H1 (cell line): ENCODE measurements at regions not wholly inside any gene's neighbourhood (a gene's known extent, or its start where the extent isn't known, plus 50 kb on each side); places are given as distances from the start of the nearest gene placed in this dataset.

Experiments
- CTCF ChIA-PET: fragments of 300-600 bp; sonication (Branson Sonifier 250); formaldehyde crosslinking; loops from one replicate; lab custom pipeline; 2021; ENCODE audit not compliant: partially characterized antibody; lab: Charles Lee
- POLR2A ChIA-PET: fragments of 300-600 bp; sonication (Branson Sonifier 250); formaldehyde crosslinking; loops from one replicate; lab custom pipeline; 2021; ENCODE audit warnings: inconsistent platforms; ENCODE audit not compliant: partially characterized antibody; lab: Charles Lee
- DNase-seq, 2 experiments: peaks; one replicate each; pipeline versions ENCODE4 v3.0.0 to v3.0.0-alpha.2; 2010 to 2022; ENCODE audit warnings: low spot score in 2 of 2, low read depth in 1 of 2, mixed read lengths in 1 of 2
- FAIRE-seq: peaks from 2 replicates; lab custom pipeline; 2011; peaks lifted over from hg19 to GRCh38; lab: Jason Lieb, UNC
- H2AFZ ChIP-seq: 2 replicates; pipeline ENCODE4 v1.8.1; 2012; ENCODE audit warnings: low read length, inconsistent platforms
- H2AK5ac ChIP-seq: 2 replicates; pipeline ENCODE4 v1.6.1; 2013; ENCODE audit warnings: low read depth, low read length
- H2BK120ac ChIP-seq: replicated peaks from 2 replicates; pipeline ENCODE3; 2013; ENCODE audit warnings: low read depth, low read length, inconsistent platforms
- H2BK12ac ChIP-seq: 2 replicates; pipeline ENCODE4 v1.6.1; 2013; ENCODE audit warnings: low read depth, low read length
- H2BK15ac ChIP-seq: 2 replicates; pipeline ENCODE4 v1.6.1; 2013; ENCODE audit warnings: low read length
- H2BK20ac ChIP-seq: 2 replicates; pipeline ENCODE4 v1.6.1; 2013; ENCODE audit warnings: low read length
- H2BK5ac ChIP-seq: 2 replicates; pipeline ENCODE4 v1.6.1; 2013; ENCODE audit warnings: low read depth, low read length
- H3K14ac ChIP-seq: 2 replicates; pipeline ENCODE4 v1.6.1; 2013; ENCODE audit warnings: inconsistent platforms; ENCODE audit not compliant: insufficient read length
- H3K18ac ChIP-seq: 2 replicates; pipeline ENCODE4 v1.6.1; 2013; ENCODE audit warnings: low read length; ENCODE audit errors: extremely low read depth
- H3K23ac ChIP-seq: 2 replicates; pipeline ENCODE4 v1.6.1; 2013; ENCODE audit warnings: inconsistent platforms; ENCODE audit not compliant: insufficient read length
- H3K23me2 ChIP-seq: 2 replicates; pipeline ENCODE4 v1.6.1; 2013; ENCODE audit warnings: low read depth, low read length
- H3K27ac ChIP-seq: 2 replicates; pipeline ENCODE4 v1.6.1; 2011; ENCODE audit warnings: low read depth, low read length, inconsistent platforms
- H3K27me3 ChIP-seq, 4 experiments: replicated peaks in 1 of 4; 1 replicate in 1 of 4; 2 replicates in 3 of 4; pipeline versions ENCODE4 v1.6.1 to v1.8.1; 2011 to 2013; ENCODE audit warnings: low read length in 3 of 4, mild to moderate bottlenecking in 3 of 4, inconsistent platforms in 2 of 4, mixed read lengths in 2 of 4, moderate library complexity in 1 of 4; ENCODE audit not compliant: control insufficient read depth in 3 of 4, insufficient read depth in 3 of 4; ENCODE audit errors: extremely low read depth in 1 of 4
- H3K36me3 ChIP-seq, 4 experiments: 2 replicates each; pipeline versions ENCODE4 v1.6.1 to v1.8.1; 2011 to 2013; ENCODE audit warnings: mild to moderate bottlenecking in 4 of 4, low read length in 3 of 4, moderate library complexity in 2 of 4, control low read depth in 1 of 4, inconsistent platforms in 1 of 4; ENCODE audit not compliant: insufficient read depth in 4 of 4, control insufficient read depth in 2 of 4
- H3K4ac ChIP-seq: replicated peaks from 2 replicates; pipeline ENCODE3; 2013; ENCODE audit warnings: low read length, low read depth, mixed read lengths, inconsistent platforms; ENCODE audit not compliant: insufficient read length
- H3K4me1 ChIP-seq, 4 experiments: replicated peaks in 1 of 4; 1 replicate in 1 of 4; 2 replicates in 3 of 4; pipeline versions ENCODE4 v1.6.1 to v1.8.1; 2011 to 2013; ENCODE audit warnings: low read length in 3 of 4, inconsistent platforms in 2 of 4, mixed read lengths in 1 of 4; ENCODE audit not compliant: insufficient read depth in 4 of 4, control insufficient read depth in 3 of 4
- H3K4me2 ChIP-seq, 2 experiments: 2 replicates each; pipeline versions ENCODE4 v1.6.1 to v1.8.1; 2011 to 2013; ENCODE audit warnings: low read depth in 2 of 2, low read length in 2 of 2, control low read depth in 1 of 2, inconsistent platforms in 1 of 2, mild to moderate bottlenecking in 1 of 2; ENCODE audit not compliant: insufficient read depth in 1 of 2
- H3K4me3 ChIP-seq, 4 experiments: fragments of 200-600, 300-600 bp in 1 of 4; sonication (generic), shearing (Covaris generic), sonication (Bioruptor Twin) in 1 of 4; 2 replicates each; pipeline versions ENCODE4 v1.5.1 to v1.8.1; 2011 to 2016; ENCODE audit warnings: low read length in 4 of 4, low read depth in 3 of 4, control low read depth in 2 of 4, inconsistent platforms in 2 of 4, mild to moderate bottlenecking in 2 of 4, mixed read lengths in 1 of 4, moderate library complexity in 1 of 4; ENCODE audit not compliant: insufficient read depth in 2 of 4; ENCODE audit errors: extremely low read depth in 1 of 4
- H3K56ac ChIP-seq: replicated peaks from 2 replicates; pipeline ENCODE3; 2013; ENCODE audit warnings: low read depth, mild to moderate bottlenecking, mixed read lengths, low read length, inconsistent platforms; ENCODE audit not compliant: insufficient read length
- H3K79me1 ChIP-seq: 2 replicates; pipeline ENCODE4 v1.6.1; 2013; ENCODE audit warnings: low read depth, low read length, control low read depth
- H3K79me2 ChIP-seq, 2 experiments: 2 replicates each; pipeline versions ENCODE4 v1.6.1 to v1.8.1; 2012 to 2013; ENCODE audit warnings: low read length in 2 of 2, mild to moderate bottlenecking in 2 of 2, inconsistent platforms in 1 of 2; ENCODE audit not compliant: insufficient read depth in 2 of 2, control insufficient read depth in 1 of 2
- H3K9ac ChIP-seq, 4 experiments: replicated peaks in 1 of 4; 1 replicate in 1 of 4; 2 replicates in 3 of 4; pipeline versions ENCODE4 v1.6.1 to v1.8.1; 2011 to 2013; ENCODE audit warnings: low read depth in 3 of 4, low read length in 3 of 4, control low read depth in 2 of 4, mild to moderate bottlenecking in 2 of 4, moderate library complexity in 2 of 4, inconsistent platforms in 1 of 4; ENCODE audit errors: extremely low read depth in 1 of 4
- H3K9me3 ChIP-seq, 2 experiments: 2 replicates each; pipeline versions ENCODE4 v1.6.1 to v1.8.1; 2012 to 2013; ENCODE audit warnings: mild to moderate bottlenecking in 2 of 2, moderate library complexity in 2 of 2, control low read depth in 1 of 2, inconsistent platforms in 1 of 2, low read depth in 1 of 2, low read length in 1 of 2, mixed read lengths in 1 of 2; ENCODE audit not compliant: insufficient read depth in 2 of 2
- H4K20me1 ChIP-seq, 2 experiments: replicated peaks in 1 of 2; 2 replicates each; pipeline versions ENCODE3 to v1.8.1; 2011 to 2013; ENCODE audit warnings: inconsistent platforms in 2 of 2, low read length in 2 of 2, mild to moderate bottlenecking in 1 of 2; ENCODE audit not compliant: insufficient read depth in 2 of 2, control insufficient read depth in 1 of 2
- H4K5ac ChIP-seq: 2 replicates; pipeline ENCODE4 v1.6.1; 2013; ENCODE audit warnings: low read length, low read depth, mixed read lengths, inconsistent platforms; ENCODE audit not compliant: insufficient read length
- H4K8ac ChIP-seq: 2 replicates; pipeline ENCODE4 v1.8.0; 2013; ENCODE audit warnings: mild to moderate bottlenecking, moderate library complexity, low read length, inconsistent platforms; ENCODE audit not compliant: insufficient read depth; ENCODE audit errors: extremely low read depth
- H4K91ac ChIP-seq: replicated peaks from 2 replicates; pipeline ENCODE3; 2013; ENCODE audit warnings: low read length, mixed read lengths, inconsistent platforms; ENCODE audit not compliant: insufficient read length
- BACH1 ChIP-seq: IDR thresholded peaks from 2 replicates; pipeline ENCODE4 v1.6.1; 2012; ENCODE audit warnings: low read length, improper control_type of control experiment
- CEBPB ChIP-seq: IDR thresholded peaks from 2 replicates; pipeline ENCODE4 v1.6.1; 2012; ENCODE audit warnings: low read depth, low read length
- CTBP2 ChIP-seq: IDR thresholded peaks from 2 replicates; pipeline ENCODE4 v1.7.0; 2011; ENCODE audit warnings: borderline replicate concordance, mild to moderate bottlenecking, moderate library complexity, mixed read lengths, low read length; ENCODE audit not compliant: insufficient read depth, insufficient read length
- SP2 ChIP-seq: IDR thresholded peaks from 2 replicates; pipeline ENCODE4 v1.6.1; 2012; ENCODE audit warnings: mild to moderate bottlenecking, low read length, inconsistent platforms
- TCF12 ChIP-seq: IDR thresholded peaks from 2 replicates; pipeline ENCODE4 v1.6.1; 2011; ENCODE audit warnings: low read depth, mild to moderate bottlenecking, low read length
- ZNF274 ChIP-seq: IDR thresholded peaks from 2 replicates; pipeline ENCODE4 v1.7.0; 2012; ENCODE audit warnings: low read length, borderline replicate concordance; ENCODE audit errors: extremely low read depth
- WGBS, 2 experiments: shearing (Covaris generic) in 1 of 2; methylation state at CpG; one replicate each; pipeline versions ENCODE4 v1.1.6 to v1.1.7; 2013 to 2015; ENCODE audit warnings: low lambda C conversion rate in 2 of 2, mixed read lengths in 2 of 2, inconsistent platforms in 1 of 2, low coverage in 1 of 2, missing lambda C conversion rate in 1 of 2; ENCODE audit not compliant: insufficient replicate concordance in 2 of 2, insufficient coverage in 1 of 2, insufficient read length in 1 of 2; ENCODE audit errors: extremely low coverage in 1 of 2, missing lambda C conversion rate in 1 of 2; 5-methylcytosine and 5-hydroxymethylcytosine counted together
- TF ChIP-seq, protein P1 (sequence below): IDR thresholded peaks from 2 replicates; pipeline ENCODE4 v1.6.1; 2012; ENCODE audit warnings: low read length, inconsistent platforms
- TF ChIP-seq, protein P2 (sequence below), 3 experiments: IDR thresholded peaks; 1 replicate in 2 of 3; 2 replicates in 1 of 3; pipeline versions ENCODE4 v1.5.1 to v1.6.1; 2011; ENCODE audit warnings: low read length in 3 of 3, mild to moderate bottlenecking in 3 of 3, inconsistent platforms in 2 of 3, low read depth in 1 of 3, moderate library complexity in 1 of 3; ENCODE audit not compliant: insufficient read depth in 1 of 3; ENCODE audit errors: control extremely low read depth in 1 of 3
- TF ChIP-seq, protein P3 (sequence below): IDR thresholded peaks from 2 replicates; pipeline ENCODE4 v1.6.1; 2012; ENCODE audit warnings: inconsistent platforms
- TF ChIP-seq, protein P4 (sequence below): IDR thresholded peaks from 2 replicates; pipeline ENCODE4 v1.6.1; 2011; ENCODE audit warnings: low read depth, mild to moderate bottlenecking, low read length; ENCODE audit not compliant: insufficient read depth

DNA sequence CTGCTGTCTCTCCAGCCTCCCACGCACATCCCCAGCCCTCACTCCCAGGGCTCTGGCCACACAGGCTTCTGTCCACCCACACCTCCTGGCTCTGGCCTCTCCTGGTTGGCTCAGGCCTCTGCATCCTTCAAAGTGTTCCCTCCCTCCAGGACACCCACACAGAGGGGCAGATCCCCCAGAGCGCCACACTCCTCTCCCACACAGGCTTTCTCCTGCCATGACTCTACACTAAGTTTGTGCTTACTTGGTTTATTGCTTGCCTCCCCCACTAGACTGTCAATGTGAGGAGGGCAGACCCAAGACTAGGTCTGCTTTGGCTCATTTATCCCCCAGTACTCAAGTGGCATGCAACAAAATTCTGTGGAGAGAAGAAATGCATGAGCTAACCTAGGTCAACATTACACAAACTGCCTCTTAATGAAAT lies 67.0 kb upstream of the SPOCK1 start:
- Histone ChIP-seq H3K9me3 (no peaks in the 10 kb centered on the region), H3K23ac (no peak overlapping the region), H3K56ac (no peak overlapping the region), H4K5ac (no peak overlapping the region), H4K20me1 (no peaks in the 10 kb centered on the region), H3K79me2 (no peaks in the 10 kb centered on the region), H2BK20ac (no peak overlapping the region), H3K9ac (no peak overlapping the region), H3K4me3 (no peak overlapping the region), H3K4me1 (peaks cover 0 to 8% (median 2%) of the 10 kb centered on the region in 4 experiments; a peak in 3 of 7 replicates), H2BK5ac (no peak overlapping the region), H2BK15ac (no peak overlapping the region), H3K27ac (no peak overlapping the region), H2BK12ac (no peak overlapping the region), H3K4ac (no peak overlapping the region), H4K8ac (no peak overlapping the region), H3K79me1 (no peaks in the 10 kb centered on the region), H3K27me3 (no peaks in the 10 kb centered on the region; a peak in 1 of 7 replicates), H3K23me2 (no peaks in the 10 kb centered on the region), H2AK5ac (no peak overlapping the region), H3K18ac (no peak overlapping the region), H2AFZ (no peak overlapping the region; the same call in 1 of the 2 replicates), H2BK120ac (no peak overlapping the region), H4K91ac (no peak overlapping the region), H3K36me3 (no peaks in the 10 kb centered on the region), H3K14ac (no peak overlapping the region), H3K4me2 (no peak overlapping the region)
- CTCF ChIA-PET: no interaction called here
- WGBS, 2 experiments: 100% methylated on average over 2 of the region's 2 CpGs; no CpG with 5 or more reads in 1 of the 2 experiments
- FAIRE-seq (no peak), DNase-seq (no peak)
- POLR2A ChIA-PET: no interaction called here
- TF ChIP-seq, protein P1, sequence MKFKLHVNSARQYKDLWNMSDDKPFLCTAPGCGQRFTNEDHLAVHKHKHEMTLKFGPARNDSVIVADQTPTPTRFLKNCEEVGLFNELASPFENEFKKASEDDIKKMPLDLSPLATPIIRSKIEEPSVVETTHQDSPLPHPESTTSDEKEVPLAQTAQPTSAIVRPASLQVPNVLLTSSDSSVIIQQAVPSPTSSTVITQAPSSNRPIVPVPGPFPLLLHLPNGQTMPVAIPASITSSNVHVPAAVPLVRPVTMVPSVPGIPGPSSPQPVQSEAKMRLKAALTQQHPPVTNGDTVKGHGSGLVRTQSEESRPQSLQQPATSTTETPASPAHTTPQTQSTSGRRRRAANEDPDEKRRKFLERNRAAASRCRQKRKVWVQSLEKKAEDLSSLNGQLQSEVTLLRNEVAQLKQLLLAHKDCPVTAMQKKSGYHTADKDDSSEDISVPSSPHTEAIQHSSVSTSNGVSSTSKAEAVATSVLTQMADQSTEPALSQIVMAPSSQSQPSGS: no peak
- TF ChIP-seq CEBPB (no peak), BACH1 (no peak), ZNF274 (no peak), SP2 (no peak), CTBP2 (no peak), TCF12 (no peak)
- TF ChIP-seq, protein P2, sequence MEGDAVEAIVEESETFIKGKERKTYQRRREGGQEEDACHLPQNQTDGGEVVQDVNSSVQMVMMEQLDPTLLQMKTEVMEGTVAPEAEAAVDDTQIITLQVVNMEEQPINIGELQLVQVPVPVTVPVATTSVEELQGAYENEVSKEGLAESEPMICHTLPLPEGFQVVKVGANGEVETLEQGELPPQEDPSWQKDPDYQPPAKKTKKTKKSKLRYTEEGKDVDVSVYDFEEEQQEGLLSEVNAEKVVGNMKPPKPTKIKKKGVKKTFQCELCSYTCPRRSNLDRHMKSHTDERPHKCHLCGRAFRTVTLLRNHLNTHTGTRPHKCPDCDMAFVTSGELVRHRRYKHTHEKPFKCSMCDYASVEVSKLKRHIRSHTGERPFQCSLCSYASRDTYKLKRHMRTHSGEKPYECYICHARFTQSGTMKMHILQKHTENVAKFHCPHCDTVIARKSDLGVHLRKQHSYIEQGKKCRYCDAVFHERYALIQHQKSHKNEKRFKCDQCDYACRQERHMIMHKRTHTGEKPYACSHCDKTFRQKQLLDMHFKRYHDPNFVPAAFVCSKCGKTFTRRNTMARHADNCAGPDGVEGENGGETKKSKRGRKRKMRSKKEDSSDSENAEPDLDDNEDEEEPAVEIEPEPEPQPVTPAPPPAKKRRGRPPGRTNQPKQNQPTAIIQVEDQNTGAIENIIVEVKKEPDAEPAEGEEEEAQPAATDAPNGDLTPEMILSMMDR (IDR thresholded peaks at IDR 0.05; ENCODE audit: control extremely low read depth in 1 of 3, insufficient read depth in 1 of 3, low read depth in 1 of 3, low read length in 3 of 3): no peak
- TF ChIP-seq, protein P3, sequence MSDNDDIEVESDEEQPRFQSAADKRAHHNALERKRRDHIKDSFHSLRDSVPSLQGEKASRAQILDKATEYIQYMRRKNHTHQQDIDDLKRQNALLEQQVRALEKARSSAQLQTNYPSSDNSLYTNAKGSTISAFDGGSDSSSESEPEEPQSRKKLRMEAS: no peak
- TF ChIP-seq, protein P4, sequence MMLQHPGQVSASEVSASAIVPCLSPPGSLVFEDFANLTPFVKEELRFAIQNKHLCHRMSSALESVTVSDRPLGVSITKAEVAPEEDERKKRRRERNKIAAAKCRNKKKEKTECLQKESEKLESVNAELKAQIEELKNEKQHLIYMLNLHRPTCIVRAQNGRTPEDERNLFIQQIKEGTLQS: no peak
